ENCODE measurements at regions not wholly inside any gene's neighbourhood (a gene's known extent, or its start where the extent isn't known, plus 50 kb on each side); places are given as distances from the start of the nearest gene placed in this dataset.

DNA sequence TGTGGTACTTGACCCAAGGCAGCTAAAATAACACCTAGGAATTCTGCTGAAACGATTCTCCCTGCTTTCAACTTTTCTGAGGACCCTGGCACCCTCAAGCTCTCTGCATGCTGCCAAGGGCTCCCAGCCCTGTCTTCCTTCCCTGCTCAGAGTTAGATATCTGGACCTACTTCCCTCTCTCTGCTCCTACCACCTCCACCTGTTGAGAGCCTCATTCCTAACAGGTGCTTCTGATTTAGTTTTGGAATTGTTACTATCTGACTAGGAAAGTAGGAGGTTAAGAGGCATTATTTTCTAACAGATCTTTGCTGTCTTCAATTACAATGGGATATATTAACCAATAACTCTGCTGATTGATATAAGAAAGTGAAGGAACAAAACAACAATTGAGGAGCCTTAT is 253.8 kb downstream of the FZD1 start:
- DNase-seq (ENCODE audit: low read depth, low spot score), result no peak

DNA sequence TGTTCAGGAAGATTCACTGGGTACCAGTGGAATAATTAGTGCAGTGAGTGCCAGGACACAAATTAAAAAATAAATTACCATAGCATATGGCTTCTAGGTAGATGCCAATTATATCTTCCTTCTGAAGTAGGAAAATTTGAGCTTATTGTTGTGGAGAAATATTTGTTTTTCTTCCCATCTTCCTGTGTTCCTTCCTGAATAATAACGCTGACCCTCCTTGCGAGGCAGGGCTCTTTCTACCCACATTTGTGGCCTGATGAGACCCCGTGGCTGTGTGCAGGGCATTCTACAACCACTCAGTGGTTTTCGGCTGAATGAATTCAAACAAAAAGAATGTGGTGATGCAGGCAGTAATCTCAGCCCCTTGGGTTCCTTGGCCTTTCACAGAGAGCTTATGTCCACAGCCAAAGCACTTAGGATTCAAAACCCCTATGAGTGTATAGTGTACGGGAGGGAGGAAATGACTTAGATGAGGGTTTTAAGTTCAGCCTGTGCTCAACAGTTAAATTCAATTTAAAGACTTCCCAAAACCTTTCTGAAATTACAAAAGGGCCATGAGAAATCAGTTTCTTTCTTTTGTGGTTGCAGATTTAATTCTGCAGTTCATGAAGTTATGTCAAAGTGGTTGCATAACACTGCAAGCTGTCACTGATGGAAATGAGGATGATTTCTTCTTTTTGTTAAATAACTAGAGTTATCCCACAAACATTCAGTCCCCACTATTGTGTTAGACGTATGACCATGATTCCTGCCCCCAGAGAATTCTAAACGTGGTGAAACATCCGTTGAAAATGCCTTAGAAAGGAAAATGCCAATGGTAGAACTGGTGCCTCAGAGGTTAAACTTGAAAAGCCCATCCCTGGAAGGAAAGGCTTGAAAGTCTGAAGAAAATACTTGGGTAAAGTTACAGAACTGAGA is 255.3 kb downstream of the FZD1 start:
- no peak for DNase-seq (ENCODE audit: low read depth, low spot score)

DNA sequence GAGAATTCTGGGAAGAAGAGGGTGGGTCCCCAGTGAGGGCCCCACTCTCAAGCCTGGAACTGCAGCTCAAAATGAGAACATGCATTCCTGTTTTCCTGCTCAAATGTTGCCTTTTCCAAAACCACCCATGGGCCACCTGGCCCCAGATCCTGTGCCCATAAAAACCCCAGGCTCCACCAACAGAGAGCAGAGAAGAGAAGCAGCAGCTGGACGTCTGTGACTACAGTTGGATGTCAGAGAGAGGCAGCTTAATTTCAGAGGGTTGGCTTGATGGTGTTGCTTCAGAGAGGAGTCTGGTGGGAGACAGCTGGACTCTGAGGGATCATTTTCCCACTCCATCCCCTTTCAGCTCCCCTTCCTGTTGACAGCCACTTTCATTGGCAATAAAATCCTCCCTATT is 256.4 kb downstream of the FZD1 start:
- no peak for DNase-seq (ENCODE audit: low read depth, low spot score)

DNA sequence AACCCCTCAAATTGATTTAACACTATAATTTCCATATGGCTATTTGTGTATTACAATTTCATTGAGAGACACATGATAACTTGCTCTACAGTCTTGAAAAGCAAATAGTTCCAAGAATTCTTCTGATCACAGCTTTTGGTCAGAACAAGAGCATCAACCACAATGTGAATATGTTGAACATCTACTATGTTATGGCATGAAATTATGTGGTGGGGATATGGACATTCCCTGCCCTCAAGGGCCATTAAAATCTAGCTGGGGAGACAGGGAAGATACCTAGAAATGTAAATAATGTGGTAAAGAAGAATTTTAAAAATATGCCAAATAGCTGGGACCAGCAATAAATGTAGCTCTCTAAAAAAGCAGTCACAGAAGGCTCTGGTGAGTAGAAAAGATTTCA is 262.2 kb downstream of the FZD1 start:
- no peak for DNase-seq (ENCODE audit: low read depth, low spot score)

DNA sequence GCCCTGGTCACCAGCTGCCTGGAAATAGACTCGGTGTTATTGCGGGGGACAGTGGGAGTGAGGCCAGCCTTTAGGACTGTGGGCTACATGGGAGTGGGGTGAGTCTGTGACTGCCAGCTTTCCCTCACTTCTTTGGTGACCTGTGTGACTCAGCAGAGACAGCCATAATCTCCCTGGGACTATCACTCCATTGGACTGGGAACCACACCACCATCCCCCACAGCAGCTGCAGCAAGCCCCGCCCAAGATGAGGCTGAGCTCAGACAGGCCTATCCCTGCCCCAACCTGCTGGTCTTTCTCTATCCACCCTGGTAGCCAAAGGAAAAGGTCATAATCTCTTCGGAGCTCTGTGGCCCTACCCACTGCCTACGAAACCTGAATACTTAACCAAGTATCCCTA is 263.2 kb downstream of the FZD1 start:
- DNase-seq (ENCODE audit: low read depth, low spot score), result no peak

DNA sequence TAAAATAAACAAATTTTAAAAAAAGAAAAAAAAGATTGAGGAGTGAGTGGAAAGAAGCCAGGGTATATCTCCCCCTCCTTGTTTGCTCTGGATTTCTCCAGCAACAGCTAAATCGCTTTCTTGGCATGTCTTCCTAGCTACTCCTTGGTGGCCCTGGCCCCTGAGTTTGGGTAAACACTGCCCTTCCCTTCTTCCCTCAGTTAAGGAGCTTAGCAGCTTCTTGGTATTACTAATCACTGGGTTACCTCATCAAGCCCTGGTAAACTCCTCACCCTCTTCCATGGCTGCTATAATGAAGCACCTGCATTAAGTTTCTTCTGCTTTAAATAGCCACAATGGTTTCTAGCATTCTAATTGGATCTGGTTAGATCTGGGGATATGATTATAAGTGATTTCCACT is 269.8 kb downstream of the FZD1 start:
- DNase-seq (ENCODE audit: low read depth, low spot score), result no peak

DNA sequence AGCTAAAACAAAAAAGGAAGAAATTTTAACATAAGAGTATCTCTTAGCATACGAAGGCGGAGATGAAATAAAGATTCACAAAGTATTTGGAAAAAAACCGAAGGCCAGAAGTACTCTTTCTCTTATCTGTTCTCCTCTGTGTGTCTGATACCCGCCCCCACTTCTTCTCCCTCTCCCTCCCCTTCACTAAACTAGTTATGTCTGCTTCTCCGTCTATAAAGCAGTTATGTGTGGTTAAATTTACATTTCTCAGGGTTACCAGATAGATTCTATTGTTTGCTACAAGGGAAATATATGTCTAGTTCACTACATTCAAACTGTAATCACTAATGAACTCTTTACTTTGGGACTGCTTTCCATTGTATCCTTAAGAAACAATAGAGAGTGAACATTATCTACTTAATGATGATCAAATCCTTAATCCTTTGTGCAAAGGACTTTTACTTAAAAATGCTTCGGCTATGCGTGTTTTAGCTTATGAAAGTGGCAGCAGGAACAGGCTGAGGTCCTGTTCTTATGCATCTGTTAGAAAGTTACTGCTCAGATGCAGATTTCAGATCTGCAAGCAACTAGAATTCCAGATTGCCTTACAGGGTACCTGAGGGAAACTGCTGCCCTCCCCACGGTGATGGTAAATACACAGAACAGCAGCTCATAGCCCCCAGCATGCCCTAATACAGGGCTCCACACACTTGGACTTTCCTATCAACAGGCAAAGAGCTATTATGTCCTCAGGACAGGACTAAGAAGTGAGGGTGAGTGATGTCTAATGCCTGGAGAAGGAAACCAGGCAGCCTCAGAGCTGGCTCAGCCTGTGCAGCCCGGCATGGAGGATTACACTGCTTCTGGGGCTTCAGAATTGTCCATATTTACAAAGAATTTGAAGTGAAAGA is 273.3 kb downstream of the FZD1 start:
- DNase-seq (ENCODE audit: low read depth, low spot score), result no peak

DNA sequence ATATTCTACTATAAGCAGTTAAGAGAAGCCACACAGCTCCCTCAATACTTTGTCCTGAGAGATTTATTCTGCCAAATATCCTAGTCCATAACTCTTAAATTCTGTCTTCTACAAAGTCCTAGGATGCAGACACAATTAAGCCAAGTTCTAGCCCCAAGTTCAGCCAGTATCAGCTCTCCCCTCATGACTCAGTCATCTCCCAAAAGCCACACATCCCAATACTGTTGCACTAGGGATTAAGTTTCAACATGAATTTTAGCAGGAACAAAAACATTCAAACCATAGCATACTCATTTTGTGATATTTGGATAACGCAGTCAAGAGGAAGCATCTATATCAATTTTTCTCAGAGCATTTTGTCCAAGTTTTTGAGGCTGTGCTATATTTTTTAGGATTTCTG is 277.4 kb downstream of the FZD1 start:
- DNase-seq (ENCODE audit: low read depth, low spot score), result no peak

DNA sequence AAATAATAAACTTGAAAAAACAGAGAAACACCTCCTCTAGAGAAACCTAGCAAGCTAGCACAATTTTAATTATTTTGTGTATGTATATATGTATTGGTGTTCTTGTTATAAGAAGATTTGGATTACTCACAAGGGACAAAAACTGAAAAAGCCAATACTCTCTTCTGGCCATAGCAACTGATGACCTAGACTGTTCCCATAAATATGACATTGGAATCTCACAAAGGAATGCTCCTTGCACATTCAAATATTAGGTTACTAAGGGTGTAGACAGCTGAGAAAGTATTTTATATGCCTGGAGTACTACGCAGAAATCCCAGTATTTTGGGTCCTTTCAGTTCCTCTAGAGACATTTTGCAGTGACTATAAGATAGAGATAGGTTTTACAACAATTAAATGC is 279.4 kb downstream of the FZD1 start:
- DNase-seq (ENCODE audit: low read depth, low spot score), result no peak

DNA sequence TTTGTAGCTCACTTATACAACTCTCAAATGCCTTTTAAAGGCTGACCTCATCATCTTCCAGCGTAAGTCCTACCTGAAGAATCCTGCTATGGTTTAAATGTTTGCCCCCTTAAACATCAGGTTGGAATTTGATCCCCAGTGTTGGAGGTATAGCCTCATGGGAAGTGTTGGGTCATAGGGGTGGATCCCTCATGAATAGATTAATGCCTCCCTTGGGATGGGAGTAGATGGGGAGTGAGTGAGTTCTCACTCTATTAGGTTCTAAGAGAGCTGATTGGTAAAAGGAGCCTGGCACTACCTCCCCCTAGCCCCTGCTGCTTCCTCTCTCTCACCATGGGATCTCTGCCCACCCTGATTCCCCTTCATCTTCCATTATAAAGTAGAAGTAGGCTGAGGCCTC is 285.6 kb downstream of the FZD1 start:
- no peak for DNase-seq (ENCODE audit: low read depth, low spot score)

DNA sequence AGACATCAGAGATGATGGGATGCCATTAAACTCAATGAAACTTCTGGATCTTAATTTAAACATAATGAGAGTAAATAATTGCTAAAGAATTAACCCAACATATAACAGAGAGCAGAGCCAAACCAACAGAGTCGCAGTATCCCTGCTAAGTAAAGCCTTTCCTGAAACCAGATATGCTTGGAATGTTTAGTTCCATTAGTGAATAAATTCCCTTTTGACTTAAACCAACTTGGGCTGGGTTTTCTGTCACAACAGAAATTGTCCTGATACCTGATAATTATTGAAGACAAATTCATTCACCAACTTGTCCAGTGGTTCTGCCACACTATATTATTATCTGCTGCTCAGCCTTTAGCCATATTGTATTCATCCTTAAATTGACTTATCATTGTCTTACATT is 286.7 kb downstream of the FZD1 start:
- DNase-seq (ENCODE audit: low read depth, low spot score), result no peak

DNA sequence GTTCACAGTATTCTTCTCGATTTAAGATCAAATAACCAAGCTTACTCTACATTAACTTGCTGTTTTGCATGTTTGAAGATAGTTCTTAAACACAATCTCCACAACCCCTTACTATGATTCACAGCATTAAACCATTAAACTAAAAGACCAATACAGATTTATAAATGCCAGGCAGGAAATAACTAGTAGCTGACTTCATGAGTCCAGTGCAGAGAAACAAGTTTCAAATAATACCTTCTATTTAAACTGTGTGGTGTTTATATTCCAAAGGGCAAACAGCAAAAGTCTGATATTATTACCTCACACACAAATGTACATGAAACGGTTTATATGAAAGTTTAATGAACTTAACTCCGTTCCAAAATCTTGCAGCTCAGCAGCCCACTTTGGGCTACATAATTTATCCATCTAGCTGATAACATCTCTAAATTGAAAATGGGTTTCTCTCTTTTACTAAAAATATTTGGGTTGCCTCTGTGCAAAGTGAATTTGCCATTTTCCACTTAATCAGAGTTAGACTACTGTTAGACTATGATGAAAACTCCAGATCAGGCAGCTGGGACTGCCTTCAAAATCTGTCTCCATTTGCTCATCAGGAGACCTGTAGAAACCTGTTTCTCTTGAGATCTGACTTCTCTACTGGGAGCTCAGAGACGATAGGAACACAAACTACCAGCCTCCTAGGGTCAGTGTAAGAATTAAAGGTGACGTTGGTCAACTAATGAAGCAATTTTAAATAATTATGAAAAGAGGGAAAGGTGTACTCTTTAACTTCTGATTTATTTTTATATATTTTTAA is 287.3 kb downstream of the FZD1 start:
- no peak for DNase-seq (ENCODE audit: low read depth, low spot score)

DNA sequence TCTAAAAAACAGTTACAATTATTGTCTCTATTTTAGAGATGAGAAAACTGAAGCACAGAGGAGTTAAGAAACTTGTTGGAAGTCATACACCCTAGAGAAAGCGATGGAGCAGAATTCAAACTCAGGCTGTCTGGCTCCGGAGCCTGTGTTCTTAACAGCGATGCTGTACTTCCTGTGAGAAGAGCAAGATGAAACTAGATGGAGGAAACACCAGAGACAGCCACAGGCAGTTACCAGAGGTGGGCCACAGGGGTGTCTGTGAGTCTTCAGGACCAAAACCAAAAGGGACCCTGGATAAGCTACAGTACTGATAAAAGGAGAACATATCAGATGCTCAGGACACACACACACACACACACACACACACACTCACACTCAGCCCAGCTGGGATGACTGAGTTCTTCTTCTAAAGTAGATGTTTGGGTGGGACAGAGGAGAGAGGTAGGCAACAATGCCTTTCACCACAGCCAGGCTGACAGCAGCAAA is 289.2 kb downstream of the FZD1 start:
- no peak for DNase-seq (ENCODE audit: low read depth, low spot score)

DNA sequence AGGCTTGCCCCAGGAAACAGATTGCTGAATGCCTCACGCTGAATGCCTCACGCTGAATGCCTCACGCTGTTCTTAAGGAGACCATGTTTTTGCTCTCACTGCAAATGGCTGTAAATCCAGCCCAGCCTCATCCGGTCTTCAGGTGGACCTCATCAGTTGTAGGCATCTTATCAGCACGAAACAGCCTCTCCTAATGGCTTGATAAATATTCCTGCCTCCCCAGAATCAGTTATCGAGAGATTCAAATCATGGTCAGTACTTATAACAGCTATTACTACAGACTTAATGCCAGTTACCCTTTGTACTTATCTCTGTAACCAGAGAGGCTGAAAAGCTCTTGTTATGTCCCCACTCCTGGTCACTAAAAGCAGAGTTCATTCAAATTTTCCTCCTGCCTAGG is 290.6 kb downstream of the FZD1 start:
- DNase-seq (ENCODE audit: low read depth, low spot score), result no peak

DNA sequence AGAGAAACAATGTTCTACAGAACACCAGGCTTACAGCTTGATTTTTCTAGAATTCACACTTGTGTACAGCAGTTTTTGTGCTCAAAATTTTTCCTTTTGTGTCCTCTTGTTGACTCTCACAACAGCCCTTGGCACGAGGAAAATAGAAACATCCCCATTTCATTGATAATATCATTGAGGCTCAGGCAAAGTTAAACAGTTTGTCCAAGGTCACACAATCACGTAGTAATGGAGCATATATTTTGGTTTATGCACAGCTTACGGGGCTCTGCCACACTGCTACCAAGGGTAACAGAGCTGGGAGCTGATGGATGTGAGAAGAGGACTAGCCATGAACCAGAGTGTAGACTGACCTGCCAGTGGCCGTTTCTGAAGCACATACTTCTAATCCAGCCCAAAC is 292.0 kb downstream of the FZD1 start:
- no peak for DNase-seq (ENCODE audit: low read depth, low spot score)

DNA sequence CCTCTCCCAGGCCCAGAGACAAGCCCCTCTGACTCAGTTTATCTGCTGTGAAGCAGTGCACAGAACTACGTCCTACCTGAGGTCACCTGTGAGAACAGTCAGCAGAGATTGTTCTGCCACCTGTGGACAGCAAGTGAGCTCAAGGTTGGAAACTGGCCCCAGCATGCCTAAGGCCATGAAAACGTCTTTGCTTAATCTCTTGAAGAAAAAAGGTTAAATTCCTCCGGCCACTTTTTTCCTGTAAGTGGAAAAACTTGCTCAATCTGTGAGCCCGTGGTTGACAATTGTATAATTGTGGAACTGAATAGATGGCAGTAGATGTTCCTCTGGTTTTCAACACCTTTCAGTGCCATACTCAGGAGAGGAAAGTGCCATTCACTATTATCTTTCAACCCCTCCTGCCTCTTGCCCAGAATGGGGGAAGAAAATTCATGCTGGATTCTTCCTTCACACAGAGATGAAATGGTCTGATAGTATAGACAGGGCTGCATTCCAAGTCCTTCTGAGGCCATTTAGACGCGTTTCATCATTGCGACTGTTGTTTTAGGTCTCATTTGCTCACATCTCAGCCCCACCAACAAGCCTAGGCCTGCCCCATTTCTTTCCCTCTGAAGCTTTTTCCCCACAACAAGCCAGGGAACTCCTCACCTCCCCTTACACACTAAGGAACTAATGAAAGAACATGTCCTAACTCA is 292.9 kb downstream of the FZD1 start:
- no peak for DNase-seq (ENCODE audit: low read depth, low spot score)

DNA sequence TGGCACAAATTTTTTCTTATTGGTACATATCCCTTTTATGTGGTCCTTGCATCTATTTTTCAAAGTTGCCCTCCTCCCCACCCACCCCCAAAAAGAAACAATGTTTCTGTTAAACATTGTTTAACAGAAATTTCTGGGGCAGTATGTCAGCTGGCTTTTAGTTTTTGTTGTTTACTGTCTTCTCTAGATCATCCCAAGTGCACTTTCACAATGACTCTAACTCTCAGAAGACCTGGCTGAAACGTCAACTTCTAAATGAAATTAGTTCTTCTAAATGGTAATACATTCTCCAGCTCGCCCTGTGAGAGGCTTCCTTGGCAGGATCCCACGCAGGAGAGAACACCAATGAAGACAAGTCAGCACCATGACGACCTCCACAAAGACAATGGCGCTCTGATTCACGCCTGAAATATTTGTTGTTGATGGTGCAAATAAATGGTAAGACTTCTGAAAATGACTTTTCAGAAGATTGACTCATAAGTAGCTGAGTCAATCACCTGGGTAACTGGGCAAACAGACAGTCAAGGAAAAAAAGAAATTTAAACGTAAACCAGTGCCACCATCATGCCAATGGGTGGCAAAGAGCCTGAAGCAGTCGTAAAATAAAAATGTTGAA is 293.7 kb downstream of the FZD1 start:
- peak; percentile 29 for DNase-seq (ENCODE audit: low read depth, low spot score)

DNA sequence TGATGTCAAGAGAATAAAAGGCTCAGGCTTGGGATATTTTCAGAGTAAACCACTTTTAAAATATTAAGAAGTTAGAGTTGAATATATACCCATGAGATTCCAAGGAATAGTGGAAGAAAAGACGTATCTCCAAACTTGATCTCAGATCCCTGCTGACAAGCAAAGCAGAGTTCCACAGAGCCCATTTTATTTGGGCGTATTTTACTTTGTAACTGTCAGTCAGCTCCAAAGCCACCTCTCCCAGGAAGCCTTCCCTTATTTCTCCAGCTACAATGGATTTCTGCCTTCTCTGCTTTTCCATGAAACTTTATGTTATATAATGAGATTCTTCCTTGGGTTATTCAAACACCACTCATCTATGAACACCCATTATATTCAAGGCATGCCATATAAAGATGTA is 295.7 kb downstream of the FZD1 start:
- no peak for DNase-seq (ENCODE audit: low read depth, low spot score)

DNA sequence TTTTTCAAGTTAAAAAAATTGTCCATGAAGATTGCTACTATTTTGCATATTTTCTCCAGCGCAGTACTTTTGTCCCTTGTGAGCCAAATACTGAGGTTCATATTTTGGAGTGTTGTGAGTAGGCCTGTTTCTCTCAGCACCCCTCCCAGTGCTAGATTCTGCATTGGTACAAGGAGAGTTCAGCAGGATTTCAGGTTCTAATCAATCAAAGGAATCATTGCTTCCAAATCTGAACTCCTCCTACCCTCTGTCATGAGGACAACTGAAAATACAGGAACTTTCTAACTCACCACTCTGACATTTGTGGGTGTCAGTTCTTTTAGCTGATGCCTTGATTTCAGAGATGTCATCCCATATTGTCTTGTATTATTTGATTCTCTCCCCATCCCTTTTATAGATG is 299.9 kb downstream of the FZD1 start:
- DNase-seq (ENCODE audit: low read depth, low spot score), result no peak

DNA sequence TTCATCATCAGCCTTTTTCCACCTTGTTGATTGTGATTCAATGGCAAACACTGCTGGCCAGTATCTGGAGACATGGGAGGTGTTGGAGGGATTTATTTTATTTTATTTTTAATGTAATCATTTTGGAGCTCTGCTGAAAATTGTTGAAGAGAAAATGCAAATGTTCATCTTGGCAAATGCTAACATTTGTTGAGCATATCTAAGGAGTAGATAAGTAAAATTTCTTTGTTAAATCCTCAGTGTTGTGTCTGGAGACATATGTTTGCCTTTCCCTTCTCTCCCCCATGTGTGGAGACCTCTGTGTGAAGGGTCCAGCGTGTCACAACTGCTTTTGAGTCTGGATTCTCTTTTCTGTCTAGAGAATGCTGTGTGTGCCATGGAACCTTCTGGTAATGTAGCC is 300.3 kb downstream of the FZD1 start:
- no peak for DNase-seq (ENCODE audit: low read depth, low spot score)

All from pulmonary artery endothelial cell (primary cell).